C4-2B (cell line): ENCODE measurements at regions not wholly inside any gene's neighbourhood (a gene's known extent, or its start where the extent isn't known, plus 50 kb on each side); places are given as distances from the start of the nearest gene placed in this dataset.

Source experiments
- H3K27ac ChIP-seq: fragments of 450-650 bp; 2 replicates; pipeline ENCODE4 v1.5.1; 2017
- CTCF ChIP-seq: fragments of 450-650 bp; conservative IDR thresholded peaks from 2 replicates; pipeline ENCODE4 v1.5.1; 2017; ENCODE audit warnings: mild to moderate bottlenecking
- ZFX ChIP-seq: fragments of 450-650 bp; IDR thresholded peaks from 2 replicates; pipeline ENCODE4 v1.6.1; 2017

DNA sequence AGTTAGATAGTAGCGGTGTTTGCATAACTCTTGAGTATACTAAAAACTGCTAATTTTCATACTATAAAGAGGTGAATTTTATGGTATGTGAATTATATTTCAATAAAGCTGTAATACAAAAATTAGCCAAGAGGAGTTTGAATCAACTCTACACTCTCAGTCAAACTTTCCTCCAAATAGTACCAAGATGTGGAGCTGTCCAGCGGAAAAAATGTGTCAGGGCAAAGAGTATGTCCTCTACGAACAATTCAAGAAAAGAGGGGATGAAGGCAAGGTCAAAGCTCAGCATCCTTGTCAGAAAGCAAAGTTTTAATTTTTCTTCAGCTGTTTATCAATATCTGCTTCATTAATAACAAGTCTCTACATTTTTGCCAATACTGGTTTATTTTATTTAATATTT is 51.8 kb upstream of the CDC14C start:
- TF ChIP-seq CTCF: no peak
- no peak for TF ChIP-seq ZFX
- H3K27ac ChIP-seq: no peak overlapping the region
